Activated T-helper 1 cell treated with anti-CD3 and anti-CD28 coated beads, Interleukin-12 subunit alpha, Interleukin-12 subunit beta, Interleukin-2, Interleukin-4 antibody, amounts not matched to agents 30 ng/mL and 10 ng/mL and 1 ng/mL, durations not matched to agents 14 hours and 24 hours and 36 hours (primary cell): ENCODE measurements at regions not wholly inside any gene's neighbourhood (a gene's known extent, or its start where the extent isn't known, plus 50 kb on each side); places are given as distances from the start of the nearest gene placed in this dataset.
"Not testable (repeated sequence)": the region's sequence is repeated elsewhere in the genome, so short reads cannot be mapped to it uniquely, and the experiment has no call there.

Source experiments
- DNase-seq: peaks from one replicate; pipeline ENCODE4 v3.0.0; 2021; ENCODE audit warnings: low spot score
- H3K27ac Mint-ChIP-seq: one replicate; pipeline ENCODE4 v1.8.0; 2021; ENCODE audit warnings: mild to moderate bottlenecking, mixed read lengths
- H3K27me3 Mint-ChIP-seq: one replicate; pipeline ENCODE4 v1.8.0; 2022; ENCODE audit warnings: mild to moderate bottlenecking, moderate library complexity, mixed read lengths; ENCODE audit not compliant: insufficient read depth
- H3K36me3 Mint-ChIP-seq: one replicate; pipeline ENCODE4 v1.8.0; 2021; ENCODE audit warnings: low read depth, mixed read lengths
- H3K4me1 Mint-ChIP-seq: one replicate; pipeline ENCODE4 v1.8.0; 2021; ENCODE audit warnings: low read depth, mixed read lengths
- H3K4me3 Mint-ChIP-seq: one replicate; pipeline ENCODE4 v1.8.0; 2021; ENCODE audit warnings: mild to moderate bottlenecking, moderate library complexity, mixed read lengths
- H3K9me3 Mint-ChIP-seq: one replicate; pipeline ENCODE4 v1.8.0; 2021; ENCODE audit warnings: mixed read lengths
- intact Hi-C: fragments of 100-400 bp; cut with micrococcal nuclease; formaldehyde crosslinking; loops from one replicate; pipeline ENCODE4 v1.15.1; 2024

DNA sequence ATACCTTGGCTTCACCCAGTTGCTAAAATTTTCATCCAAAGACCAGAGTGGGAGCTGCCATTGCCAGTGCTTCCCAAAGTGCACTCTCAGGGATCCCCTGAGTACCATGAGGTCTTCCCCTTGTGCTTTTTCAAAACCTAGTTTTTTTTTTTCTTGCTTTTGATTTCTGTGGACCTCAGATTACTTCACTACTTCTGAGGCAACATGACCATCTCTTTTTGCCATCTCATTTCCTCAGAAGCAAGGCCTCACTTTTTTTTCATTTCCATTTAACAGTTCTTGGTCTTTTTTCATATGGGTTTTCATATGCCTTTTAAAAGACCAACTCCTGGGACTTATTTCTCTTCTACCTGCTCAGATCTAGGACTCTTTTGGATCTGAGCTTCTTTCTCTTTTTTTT is 64.1 kb upstream of the MMS22L start:
- no peaks in the 10 kb centered on the region for H3K9me3 Mint-ChIP-seq
- H3K27me3 Mint-ChIP-seq: peaks cover 3% of the 10 kb centered on the region

GRCh38 chr6:97361286-97361685 is 78.3 kb upstream of the MMS22L start:
- Mint-ChIP-seq H3K9me3 (no peaks in the 10 kb centered on the region), H3K4me1 (no peaks in the 10 kb centered on the region), H3K27ac (no peak overlapping the region), H3K27me3 (peaks cover 7% of the 10 kb centered on the region), H3K36me3 (no peaks in the 10 kb centered on the region), H3K4me3 (no peak overlapping the region)
- intact Hi-C loops: no loop called here
- DNase-seq: no peak

More for the DNA sequence above, 64.1 kb upstream of the MMS22L start:
- no peak for DNase-seq
- H3K4me1 Mint-ChIP-seq: no peaks in the 10 kb centered on the region
- intact Hi-C loops: no loop called here
- H3K27ac Mint-ChIP-seq: no peak overlapping the region
- H3K36me3 Mint-ChIP-seq: no peaks in the 10 kb centered on the region
- H3K4me3 Mint-ChIP-seq: no peak overlapping the region

DNA sequence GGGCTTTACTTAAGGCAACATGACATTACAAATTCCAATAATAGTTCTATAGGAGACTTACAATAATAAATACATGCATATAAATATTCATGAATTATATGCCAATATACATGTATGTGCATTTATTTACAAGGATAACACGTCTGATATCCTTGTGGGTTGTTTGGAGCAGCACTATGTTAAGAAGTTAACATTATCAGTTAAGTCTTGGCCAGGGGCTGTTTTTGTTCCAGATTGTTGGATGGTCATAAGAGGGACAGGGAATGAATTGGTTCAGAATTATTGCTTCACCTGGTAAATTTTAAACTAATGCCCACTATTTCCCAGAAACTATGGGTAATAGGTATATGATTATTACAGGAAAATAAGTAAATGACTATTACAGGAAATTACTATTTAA is 81.3 kb upstream of the MMS22L start:
- Mint-ChIP-seq H3K27me3 (peaks cover 5% of the 10 kb centered on the region), H3K36me3 (no peaks in the 10 kb centered on the region), H3K4me1 (no peaks in the 10 kb centered on the region), H3K27ac (no peak overlapping the region), H3K4me3 (no peak overlapping the region), H3K9me3 (no peaks in the 10 kb centered on the region)
- no peak for DNase-seq
- intact Hi-C loops: no loop called here

- DNase-seq, H3K36me3 Mint-ChIP-seq, intact Hi-C loops, H3K27ac Mint-ChIP-seq, H3K27me3 Mint-ChIP-seq, H3K4me3 Mint-ChIP-seq, H3K4me1 Mint-ChIP-seq, H3K9me3 Mint-ChIP-seq: not testable (repeated sequence)
Measured at GRCh38 chr6:97382071-97382470, 99.1 kb upstream of the MMS22L start.

DNA sequence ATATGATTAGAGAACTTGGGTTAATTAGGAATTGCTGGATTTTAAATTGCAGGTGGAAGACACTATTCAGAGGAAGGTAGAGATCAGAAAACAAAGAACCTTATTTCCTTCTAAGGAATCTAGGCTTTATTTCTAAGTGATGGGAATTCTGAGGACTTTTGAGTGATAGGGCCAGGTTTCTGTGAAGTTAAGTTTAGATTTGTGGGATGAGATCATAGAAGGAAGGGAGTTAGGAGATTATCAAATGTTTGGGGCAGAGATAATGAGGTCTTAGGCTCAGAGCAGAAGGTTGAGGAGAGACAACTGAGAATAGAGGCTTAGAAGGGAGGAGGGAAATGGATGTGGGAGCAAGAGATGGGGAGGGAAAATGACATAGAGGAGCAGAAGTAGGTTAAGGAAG is 109.7 kb upstream of the MMS22L start:
- Mint-ChIP-seq H3K36me3 (no peaks in the 10 kb centered on the region), H3K4me3 (no peak overlapping the region), H3K27ac (no peak overlapping the region), H3K9me3 (no peaks in the 10 kb centered on the region), H3K4me1 (no peaks in the 10 kb centered on the region), H3K27me3 (peaks cover 13% of the 10 kb centered on the region)
- intact Hi-C loops: loop anchor here (10.0 kb wide), 1 partner anchor 468 kb away; the partner anchor contains the start of gene KLHL32
- DNase-seq: no peak

- peaks cover 13% of the 10 kb centered on the region for H3K27me3 Mint-ChIP-seq
- H3K36me3 Mint-ChIP-seq: no peaks in the 10 kb centered on the region
- no peak overlapping the region for H3K4me3 Mint-ChIP-seq
- intact Hi-C loops: loop anchor here (1.0 to 10.0 kb wide), 5 partner anchors 111 to 768 kb away; partner anchors contain the start of genes KLHL32 and MMS22L
- no peaks in the 10 kb centered on the region for H3K9me3 Mint-ChIP-seq
- H3K4me1 Mint-ChIP-seq: no peaks in the 10 kb centered on the region
- H3K27ac Mint-ChIP-seq: no peak overlapping the region
- DNase-seq: peak; percentile 24
Measured at GRCh38 chr6:97394160-97394748, 111.2 kb upstream of the MMS22L start.

- H3K4me1 Mint-ChIP-seq: no peaks in the 10 kb centered on the region
Measured at GRCh38 chr6:97396880-97397279, 113.9 kb upstream of the MMS22L start.

GRCh38 chr6:97399208-97399607 is 116.2 kb upstream of the MMS22L start:
- Mint-ChIP-seq H3K27me3 (peaks cover 11% of the 10 kb centered on the region), H3K36me3 (no peaks in the 10 kb centered on the region), H3K4me3 (no peak overlapping the region), H3K4me1 (no peaks in the 10 kb centered on the region), H3K9me3 (no peaks in the 10 kb centered on the region), H3K27ac (no peak overlapping the region)
- intact Hi-C loops: loop anchor here (10.0 kb wide), 1 partner anchor 474 kb away; the partner anchor contains the start of gene KLHL32
- DNase-seq: no peak

More at GRCh38 chr6:97396880-97397279, 113.9 kb upstream of the MMS22L start:
- Mint-ChIP-seq H3K4me3 (no peak overlapping the region), H3K27ac (no peak overlapping the region), H3K36me3 (no peaks in the 10 kb centered on the region), H3K27me3 (peaks cover 14% of the 10 kb centered on the region), H3K9me3 (no peaks in the 10 kb centered on the region)
- intact Hi-C loops: loop anchor here (10.0 kb wide), 1 partner anchor 472 kb away; the partner anchor contains the start of gene KLHL32
- DNase-seq: no peak

DNA sequence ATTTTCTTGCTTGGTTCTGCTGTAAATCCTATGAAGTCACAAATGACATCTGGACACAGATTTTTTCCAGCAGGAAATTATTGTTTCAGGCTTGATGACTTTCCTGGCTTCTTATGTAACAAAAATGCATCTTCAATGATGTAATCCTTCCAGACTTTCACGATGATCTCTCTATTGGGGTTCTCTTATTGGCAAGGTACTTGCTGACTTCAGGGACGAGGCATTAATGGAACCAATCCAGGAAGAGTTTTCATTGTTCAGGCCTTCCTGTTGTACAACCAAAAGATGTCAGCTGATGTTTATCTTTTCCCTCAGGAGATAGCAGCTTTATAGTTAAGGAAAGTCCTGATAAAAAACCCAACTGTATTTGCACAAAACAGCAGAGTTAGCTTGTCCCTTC is 118.5 kb upstream of the MMS22L start:
- intact Hi-C loops: no loop called here
- no peak overlapping the region for H3K4me3 Mint-ChIP-seq
- no peak for DNase-seq
- peaks cover 7% of the 10 kb centered on the region for H3K27me3 Mint-ChIP-seq
- no peaks in the 10 kb centered on the region for H3K36me3 Mint-ChIP-seq
- H3K9me3 Mint-ChIP-seq: no peaks in the 10 kb centered on the region
- H3K4me1 Mint-ChIP-seq: no peaks in the 10 kb centered on the region
- H3K27ac Mint-ChIP-seq: no peak overlapping the region

GRCh38 chr6:97405818-97406409 is 122.9 kb upstream of the MMS22L start:
- intact Hi-C loops: no loop called here
- no peak for DNase-seq
- H3K27ac Mint-ChIP-seq: no peak overlapping the region
- no peaks in the 10 kb centered on the region for H3K9me3 Mint-ChIP-seq
- no peaks in the 10 kb centered on the region for H3K4me1 Mint-ChIP-seq
- H3K4me3 Mint-ChIP-seq: no peak overlapping the region
- H3K27me3 Mint-ChIP-seq: peaks cover 13% of the 10 kb centered on the region
- no peaks in the 10 kb centered on the region for H3K36me3 Mint-ChIP-seq

- Mint-ChIP-seq H3K4me3 (no peak overlapping the region), H3K36me3 (no peaks in the 10 kb centered on the region)
- intact Hi-C loops: no loop called here
Measured at GRCh38 chr6:97406633-97407032, 123.6 kb upstream of the MMS22L start.

GRCh38 chr6:97411610-97412009 is 128.6 kb upstream of the MMS22L start:
- Mint-ChIP-seq H3K9me3 (no peaks in the 10 kb centered on the region), H3K36me3 (no peaks in the 10 kb centered on the region), H3K4me1 (no peaks in the 10 kb centered on the region), H3K27ac (no peak overlapping the region), H3K27me3 (peaks cover 15% of the 10 kb centered on the region), H3K4me3 (no peak overlapping the region)
- DNase-seq: no peak
- intact Hi-C loops: no loop called here

More at GRCh38 chr6:97406633-97407032, 123.6 kb upstream of the MMS22L start:
- H3K9me3 Mint-ChIP-seq: no peaks in the 10 kb centered on the region
- peaks cover 12% of the 10 kb centered on the region for H3K27me3 Mint-ChIP-seq
- no peak for DNase-seq
- no peak overlapping the region for H3K27ac Mint-ChIP-seq
- H3K4me1 Mint-ChIP-seq: no peaks in the 10 kb centered on the region

- peaks cover 12% of the 10 kb centered on the region for H3K27me3 Mint-ChIP-seq
- no peaks in the 10 kb centered on the region for H3K9me3 Mint-ChIP-seq
- DNase-seq: no peak
- H3K27ac Mint-ChIP-seq: no peak overlapping the region
- H3K4me3 Mint-ChIP-seq: no peak overlapping the region
- intact Hi-C loops: no loop called here
- H3K4me1 Mint-ChIP-seq: no peaks in the 10 kb centered on the region
- no peaks in the 10 kb centered on the region for H3K36me3 Mint-ChIP-seq
Measured at GRCh38 chr6:97412511-97412910, 129.5 kb upstream of the MMS22L start.
